Chondrocyte (in vitro differentiated cells): ENCODE measurements at regions not wholly inside any gene's neighbourhood (a gene's known extent, or its start where the extent isn't known, plus 50 kb on each side); places are given as distances from the start of the nearest gene placed in this dataset.

Source experiments
- DNase-seq: peaks from one replicate; pipeline ENCODE4 v3.0.0; 2021; ENCODE audit warnings: mixed read lengths, low spot score
- H3K27ac Mint-ChIP-seq: one replicate; pipeline ENCODE4 v1.8.0; 2021; ENCODE audit warnings: mild to moderate bottlenecking, moderate library complexity, mixed read lengths; ENCODE audit not compliant: unreplicated experiment
- H3K27me3 Mint-ChIP-seq: 2 replicates; pipeline ENCODE4 v1.8.0; 2021; ENCODE audit warnings: low read depth, mixed read lengths
- H3K36me3 Mint-ChIP-seq: 2 replicates; pipeline ENCODE4 v1.8.0; 2021; ENCODE audit warnings: low read depth, mixed read lengths
- H3K4me1 Mint-ChIP-seq: 2 replicates; pipeline ENCODE4 v1.8.0; 2021; ENCODE audit warnings: low read depth, mild to moderate bottlenecking, mixed read lengths
- H3K4me3 Mint-ChIP-seq: one replicate; pipeline ENCODE4 v1.8.0; 2021; ENCODE audit warnings: mild to moderate bottlenecking, moderate library complexity, mixed read lengths; ENCODE audit not compliant: unreplicated experiment
- H3K9me3 Mint-ChIP-seq: 2 replicates; pipeline ENCODE4 v1.8.0; 2021; ENCODE audit warnings: low read depth, mixed read lengths
- CTCF ChIP-seq: fragments of 200-600 bp; sonication (generic); IDR thresholded peaks from 2 replicates; pipeline ENCODE4 v1.5.0; 2021; ENCODE audit warnings: antibody characterized with exemption, mild to moderate bottlenecking, moderate library complexity

DNA sequence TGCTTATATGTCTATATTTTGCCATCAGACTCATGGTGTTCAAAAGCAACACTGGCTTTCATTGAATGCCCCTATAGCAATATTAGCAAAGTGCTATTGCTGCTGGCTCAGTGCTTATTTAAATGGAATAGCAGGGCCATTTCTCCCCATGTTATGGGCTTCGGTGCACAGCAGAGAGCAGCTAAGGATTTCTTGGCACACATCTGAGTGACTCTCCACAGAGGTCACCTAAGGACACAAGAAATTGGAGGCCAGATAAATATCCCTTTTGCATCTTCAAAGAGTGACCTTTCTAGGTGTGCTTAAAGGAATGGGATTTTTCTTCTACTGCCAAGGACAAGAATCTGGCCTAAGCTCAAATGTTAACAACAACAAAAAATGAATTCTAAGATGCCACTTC is 751.8 kb downstream of the CDH11 start:
- TF ChIP-seq CTCF: no peak
- H3K9me3 Mint-ChIP-seq: no peaks in the 10 kb centered on the region
- no peak overlapping the region for H3K4me3 Mint-ChIP-seq
- DNase-seq: no peak
- H3K4me1 Mint-ChIP-seq: peaks cover 9% of the 10 kb centered on the region
- no peak overlapping the region for H3K27ac Mint-ChIP-seq
- H3K36me3 Mint-ChIP-seq: no peaks in the 10 kb centered on the region
- no peaks in the 10 kb centered on the region for H3K27me3 Mint-ChIP-seq

DNA sequence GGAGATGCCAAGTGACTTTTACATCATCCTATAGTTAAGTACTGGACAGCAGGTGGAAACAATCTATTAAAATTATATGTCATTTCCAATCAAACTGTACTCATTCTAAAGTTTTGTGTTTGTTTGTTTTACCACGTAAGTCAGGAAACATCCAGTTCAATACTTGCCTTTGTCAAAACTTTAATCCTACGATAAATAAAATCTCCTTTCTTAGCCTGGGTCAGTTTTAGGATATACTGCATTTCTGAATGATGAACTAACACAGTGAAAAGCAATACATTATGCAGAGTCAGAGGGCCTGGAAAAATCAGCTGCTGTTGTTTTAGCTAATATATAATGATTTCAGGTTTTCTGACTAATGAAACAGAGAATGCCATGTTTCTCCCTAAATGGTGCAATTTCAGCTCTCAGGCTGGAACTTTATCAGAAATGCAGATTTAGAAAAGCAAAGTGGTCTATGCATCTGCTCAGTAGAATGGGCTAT is 756.4 kb downstream of the CDH11 start:
- Mint-ChIP-seq H3K27ac (no peak overlapping the region), H3K36me3 (no peaks in the 10 kb centered on the region), H3K4me1 (peaks cover 24% of the 10 kb centered on the region), H3K4me3 (no peak overlapping the region), H3K9me3 (no peaks in the 10 kb centered on the region), H3K27me3 (no peaks in the 10 kb centered on the region)
- TF ChIP-seq CTCF: no peak
- DNase-seq: no peak

GRCh38 chr16:64364894-64365293 is 757.0 kb downstream of the CDH11 start:
- Mint-ChIP-seq H3K27me3 (no peaks in the 10 kb centered on the region), H3K4me3 (no peak overlapping the region), H3K27ac (no peak overlapping the region), H3K4me1 (peaks cover 24% of the 10 kb centered on the region), H3K36me3 (no peaks in the 10 kb centered on the region), H3K9me3 (no peaks in the 10 kb centered on the region)
- DNase-seq: no peak
- TF ChIP-seq CTCF: no peak

DNA sequence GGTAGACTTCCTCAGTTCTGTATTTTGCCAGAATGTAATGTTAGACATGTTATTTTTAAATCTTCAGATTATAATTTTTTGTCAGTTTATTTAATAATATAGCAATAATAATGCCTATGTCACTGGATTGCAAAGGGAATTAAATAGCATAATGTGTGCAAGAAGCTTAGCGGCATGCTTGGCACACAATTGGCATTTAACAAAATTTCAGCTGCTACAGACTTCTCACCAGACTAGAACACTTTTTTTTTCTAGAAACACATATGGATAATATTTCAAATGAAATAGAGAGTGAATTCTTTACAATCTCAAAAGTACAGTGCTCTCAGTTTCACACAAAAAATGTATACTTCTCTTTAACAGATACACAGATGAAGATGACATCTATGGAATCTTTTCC is 757.4 kb downstream of the CDH11 start:
- H3K36me3 Mint-ChIP-seq: no peaks in the 10 kb centered on the region
- H3K4me1 Mint-ChIP-seq: peaks cover 24% of the 10 kb centered on the region
- H3K4me3 Mint-ChIP-seq: no peak overlapping the region
- DNase-seq: no peak
- H3K27me3 Mint-ChIP-seq: no peaks in the 10 kb centered on the region
- H3K27ac Mint-ChIP-seq: no peak overlapping the region
- H3K9me3 Mint-ChIP-seq: no peaks in the 10 kb centered on the region
- no peak for TF ChIP-seq CTCF

- no peak for TF ChIP-seq CTCF
- H3K36me3 Mint-ChIP-seq: no peaks in the 10 kb centered on the region
- H3K27ac Mint-ChIP-seq: no peak overlapping the region
- H3K9me3 Mint-ChIP-seq: no peaks in the 10 kb centered on the region
- no peak overlapping the region for H3K4me3 Mint-ChIP-seq
- no peak for DNase-seq
- peaks cover 24% of the 10 kb centered on the region for H3K4me1 Mint-ChIP-seq
- H3K27me3 Mint-ChIP-seq: no peaks in the 10 kb centered on the region
Measured at GRCh38 chr16:64364016-64364415, 757.8 kb downstream of the CDH11 start.
